H1 (cell line): ENCODE measurements at regions not wholly inside any gene's neighbourhood (a gene's known extent, or its start where the extent isn't known, plus 50 kb on each side); places are given as distances from the start of the nearest gene placed in this dataset.

ENCODE experiments used
- CTCF ChIP-seq, 3 experiments: IDR thresholded peaks; 1 replicate in 2 of 3; 2 replicates in 1 of 3; pipeline versions ENCODE4 v1.5.1 to v1.6.1; 2011; ENCODE audit warnings: low read length in 3 of 3, mild to moderate bottlenecking in 3 of 3, inconsistent platforms in 2 of 3, low read depth in 1 of 3, moderate library complexity in 1 of 3; ENCODE audit not compliant: insufficient read depth in 1 of 3; ENCODE audit errors: control extremely low read depth in 1 of 3
- POLR2AphosphoS5 ChIP-seq: IDR thresholded peaks from 2 replicates; pipeline ENCODE4 v1.6.1; 2011; ENCODE audit warnings: low read depth, low read length
- TCF12 ChIP-seq: IDR thresholded peaks from 2 replicates; pipeline ENCODE4 v1.6.1; 2011; ENCODE audit warnings: low read depth, mild to moderate bottlenecking, low read length
- ZNF274 ChIP-seq: IDR thresholded peaks from 2 replicates; pipeline ENCODE4 v1.7.0; 2012; ENCODE audit warnings: low read length, borderline replicate concordance; ENCODE audit errors: extremely low read depth

GRCh38 chr11:119907878-119908572, 179.0 kb upstream of the NECTIN1 start:
- no peak for TF ChIP-seq CTCF (IDR thresholded peaks at IDR 0.05; ENCODE audit: control extremely low read depth in 1 of 3, insufficient read depth in 1 of 3, low read depth in 1 of 3, low read length in 3 of 3)
- no peak for TF ChIP-seq POLR2AphosphoS5
- no peak for TF ChIP-seq TCF12
- TF ChIP-seq ZNF274 = no peak
